Esophagus squamous epithelium (tissue), 4 donors: ENCODE measurements at regions not wholly inside any gene's neighbourhood (a gene's known extent, or its start where the extent isn't known, plus 50 kb on each side); places are given as distances from the start of the nearest gene placed in this dataset.
"Not testable (repeated sequence)": the region's sequence is repeated elsewhere in the genome, so short reads cannot be mapped to it uniquely, and the experiment has no call there.

ENCODE experiments used
- CTCF ChIP-seq, 6 experiments: fragments of 450-650 bp in 4 of 6; fragments of 200-600 bp in 2 of 6; sonication (generic) in 2 of 6; IDR thresholded peaks; one replicate each; pipeline ENCODE4 v1.5.1; 2016 to 2019; ENCODE audit warnings: antibody characterized with exemption in 6 of 6, mild to moderate bottlenecking in 4 of 6, moderate library complexity in 4 of 6
- POLR2A ChIP-seq, 4 donors: fragments of 450-650 bp; IDR thresholded peaks; one replicate each; pipeline ENCODE4 v1.6.1; 2017; ENCODE audit warnings: antibody characterized with exemption in 4 of 4, mild to moderate bottlenecking in 4 of 4, moderate library complexity in 3 of 4

GRCh38 chrX:1136582-1136981, 75.9 kb downstream of the CRLF2 start:
- not testable (repeated sequence) for TF ChIP-seq CTCF, POLR2A (IDR thresholded peaks at IDR 0.05)
